ENCODE measurements at regions not wholly inside any gene's neighbourhood (a gene's known extent, or its start where the extent isn't known, plus 50 kb on each side); places are given as distances from the start of the nearest gene placed in this dataset.

- ATAC-seq (no peak), DNase-seq (ENCODE audit: low spot score) (no peak)
- CTCF ChIA-PET = no interaction called here
- peaks cover 16% of the 10 kb centered on the region for H3K36me3 Mint-ChIP-seq
- H3K27me3 Mint-ChIP-seq (ENCODE audit: low read depth) = peaks cover 4% of the 10 kb centered on the region; the same call in 1 of the 2 replicates
- no peak overlapping the region for H3K27ac Mint-ChIP-seq
- peaks cover 9% of the 10 kb centered on the region for H3K4me1 Mint-ChIP-seq
- POLR2A ChIA-PET = no interaction called here
- H3K9me3 Mint-ChIP-seq = peaks cover 32% of the 10 kb centered on the region
- H3K4me3 Mint-ChIP-seq = no peak overlapping the region
- TF ChIP-seq ZMAT4 (CRISPR knock-in tag; IDR thresholded peaks at IDR 0.05) (no peak), ERG (CRISPR knock-in tag; IDR thresholded peaks at IDR 0.05) (no peak), MXD4 (CRISPR knock-in tag; IDR thresholded peaks at IDR 0.05; ENCODE audit: borderline replicate concordance) (no peak), ZNF416 (CRISPR knock-in tag; IDR thresholded peaks at IDR 0.05) (no peak), HMGA2 (CRISPR knock-in tag; IDR thresholded peaks at IDR 0.05) (no peak), ATF1 (CRISPR knock-in tag; IDR thresholded peaks at IDR 0.05) (no peak), TCF7 (CRISPR knock-in tag; IDR thresholded peaks at IDR 0.05; ENCODE audit: low read depth) (no peak), RELA (CRISPR knock-in tag; IDR thresholded peaks at IDR 0.05; ENCODE audit: borderline replicate concordance) (no peak), E2F4 (CRISPR knock-in tag; IDR thresholded peaks at IDR 0.05; ENCODE audit: borderline replicate concordance, low read depth) (no peak)
Observed at GRCh38 chr13:111040830-111041229, 74.3 kb upstream of the ARHGEF7 start.

GRCh38 chr13:111039735-111040134 lies 75.4 kb upstream of the ARHGEF7 start:
- TF ChIP-seq GRHL2 (CRISPR knock-in tag; IDR thresholded peaks at IDR 0.05; ENCODE audit: insufficient replicate concordance, severe bottlenecking) = no peak
- no peak for TF ChIP-seq RELA (CRISPR knock-in tag; IDR thresholded peaks at IDR 0.05; ENCODE audit: borderline replicate concordance)
- TF ChIP-seq ESRRA (CRISPR knock-in tag; IDR thresholded peaks at IDR 0.05; ENCODE audit: borderline replicate concordance) = no peak
- DNase-seq (ENCODE audit: low spot score) (no peak), ATAC-seq (no peak)
- POLR2A ChIA-PET = no interaction called here
- no peak overlapping the region for H3K4me3 Mint-ChIP-seq
- peaks cover 24% of the 10 kb centered on the region for H3K9me3 Mint-ChIP-seq
- CTCF ChIA-PET = interaction anchor here (1.1 kb wide), 1 partner anchor 10 kb away, joined by 3 read pairs; no protein-coding TSS in a partner anchor
- H3K4me1 Mint-ChIP-seq = peaks cover 9% of the 10 kb centered on the region
- H3K36me3 Mint-ChIP-seq = peaks cover 9% of the 10 kb centered on the region
- no peaks in the 10 kb centered on the region for H3K27me3 Mint-ChIP-seq (ENCODE audit: low read depth)
- no peak overlapping the region for H3K27ac Mint-ChIP-seq

GRCh38 chr13:111038887-111039286 lies 76.2 kb upstream of the ARHGEF7 start:
- ATAC-seq (no peak), DNase-seq (ENCODE audit: low spot score) (no peak)
- Mint-ChIP-seq H3K4me3 (no peak overlapping the region), H3K4me1 (peaks cover 9% of the 10 kb centered on the region), H3K9me3 (peaks cover 16% of the 10 kb centered on the region), H3K27me3 (ENCODE audit: low read depth) (no peaks in the 10 kb centered on the region), H3K27ac (no peak overlapping the region), H3K36me3 (peaks cover under 1% of the 10 kb centered on the region)
- CTCF ChIA-PET = interaction anchor here (1.1 kb wide), 1 partner anchor 10 kb away, joined by 3 read pairs; no protein-coding TSS in a partner anchor
- POLR2A ChIA-PET = no interaction called here
- TF ChIP-seq SMAD3 (CRISPR knock-in tag; IDR thresholded peaks at IDR 0.05; ENCODE audit: borderline replicate concordance) (no peak), ZNF512 (CRISPR knock-in tag; IDR thresholded peaks at IDR 0.05; ENCODE audit: borderline replicate concordance) (no peak), FOXJ3 (CRISPR knock-in tag; IDR thresholded peaks at IDR 0.05; ENCODE audit: borderline replicate concordance) (no peak), ZNF425 (CRISPR knock-in tag; conservative IDR thresholded peaks at IDR 0.05) (no peak), PREB (CRISPR knock-in tag; IDR thresholded peaks at IDR 0.05; ENCODE audit: borderline replicate concordance) (no peak), ZNF416 (CRISPR knock-in tag; IDR thresholded peaks at IDR 0.05) (no peak), GABPB1 (CRISPR knock-in tag; IDR thresholded peaks at IDR 0.05) (no peak)
